Epithelial cell of proximal tubule (primary cell): ENCODE measurements at regions not wholly inside any gene's neighbourhood (a gene's known extent, or its start where the extent isn't known, plus 50 kb on each side); places are given as distances from the start of the nearest gene placed in this dataset.

Source experiments
- DNase-seq: peaks from one replicate; pipeline ENCODE4 v3.0.0-alpha.2; 2011; ENCODE audit warnings: low read depth
- H3K4me3 ChIP-seq: 2 replicates; pipeline ENCODE4 v1.5.1; 2011; ENCODE audit warnings: low read depth, mild to moderate bottlenecking, low read length
- CTCF ChIP-seq: conservative IDR thresholded peaks from 2 replicates; pipeline ENCODE4 v1.5.1; 2012; ENCODE audit warnings: low read depth, mild to moderate bottlenecking, low read length

- H3K4me3 ChIP-seq: no peak overlapping the region
- TF ChIP-seq CTCF: no peak
- no peak for DNase-seq
Measured at GRCh38 chr4:27397886-27398285, 537.2 kb downstream of the STIM2 start.

GRCh38 chr4:27398631-27399310, 538.1 kb downstream of the STIM2 start:
- TF ChIP-seq CTCF: no peak
- no peak for DNase-seq
- H3K4me3 ChIP-seq: no peak overlapping the region

- no peak for DNase-seq
- no peak overlapping the region for H3K4me3 ChIP-seq
- no peak for TF ChIP-seq CTCF
Measured at GRCh38 chr4:27407616-27408015, 547.0 kb downstream of the STIM2 start.

- no peak for DNase-seq
- H3K4me3 ChIP-seq: no peak overlapping the region
- no peak for TF ChIP-seq CTCF
Measured at GRCh38 chr4:27412613-27413012, 552.0 kb downstream of the STIM2 start.

GRCh38 chr4:27414887-27415731, 554.5 kb downstream of the STIM2 start:
- DNase-seq: no peak
- TF ChIP-seq CTCF: no peak
- H3K4me3 ChIP-seq: no peak overlapping the region

GRCh38 chr4:27428661-27429060, 568.0 kb downstream of the STIM2 start:
- no peak for DNase-seq
- H3K4me3 ChIP-seq: no peak overlapping the region
- no peak for TF ChIP-seq CTCF
